Ovary (tissue), 7 donors: ENCODE measurements at regions not wholly inside any gene's neighbourhood (a gene's known extent, or its start where the extent isn't known, plus 50 kb on each side); places are given as distances from the start of the nearest gene placed in this dataset.

Experiments used
- DNase-seq, 5 donors: peaks; one replicate each; pipeline ENCODE4 v3.0.0-alpha.2; 2019 to 2020
- H3K27ac ChIP-seq, 2 donors: fragments of 200-600 bp; one replicate each; pipeline versions ENCODE4 v1.5.1 to v1.8.0; 2019 to 2022
- H3K27me3 ChIP-seq: fragments of 200-600 bp; one replicate; pipeline ENCODE4 v1.8.0; 2022
- H3K36me3 ChIP-seq: fragments of 200-600 bp; sonication (generic); one replicate; pipeline ENCODE4 v1.5.1; 2019
- H3K4me1 ChIP-seq: one replicate; pipeline ENCODE4 v1.8.1; 2013; ENCODE audit warnings: mild to moderate bottlenecking, moderate library complexity; ENCODE audit not compliant: insufficient read depth
- H3K4me3 ChIP-seq: fragments of 200-600 bp; sonication (generic); one replicate; pipeline ENCODE4 v1.5.1; 2017
- H3K9me3 ChIP-seq, 2 donors: fragments of 200-600 bp in 1 of 2; sonication (generic) in 1 of 2; one replicate each; pipeline versions ENCODE4 v1.5.1 to v1.8.1; 2013 to 2019; ENCODE audit warnings: mild to moderate bottlenecking in 1 of 2, moderate library complexity in 1 of 2
- CTCF ChIP-seq, 3 donors: fragments of 450-650 bp in 2 of 3; fragments of 200-600 bp in 1 of 3; IDR thresholded peaks; one replicate each; pipeline versions ENCODE4 v1.5.1 to v1.8.0; 2016 to 2022; ENCODE audit warnings: antibody characterized with exemption in 3 of 3, mild to moderate bottlenecking in 1 of 3
- EP300 ChIP-seq: sonication (generic); formaldehyde crosslinking; IDR thresholded peaks from one replicate; pipeline ENCODE4 v1.6.1; 2017; ENCODE audit warnings: antibody characterized with exemption
- POLR2A ChIP-seq: fragments of 450-650 bp; IDR thresholded peaks from one replicate; pipeline ENCODE4 v1.6.1; 2017; ENCODE audit warnings: antibody characterized with exemption, mild to moderate bottlenecking, moderate library complexity
- WGBS, 3 donors: extraction: QIAGEN DNeasy Blood & Tissue Kit in 1 of 3; methylation state at CpG; one replicate each; pipeline versions ENCODE4 v1.1.5 to v1.1.7; 2013 to 2017; 5-methylcytosine and 5-hydroxymethylcytosine counted together
- intact Hi-C, 4 donors: fragments of 100-400 bp; cut with DNase I; formaldehyde crosslinking; loops; one replicate each; pipeline versions ENCODE4 v1.11.0 to v1.15.1; 2022 to 2023
- donor health status: DM: no; HTN: no; CAD: no; lungs with moderate emphysema.
- donor health status: DM: no; HTN: no; CAD: no.
- donor health status: Bipolar disorder and iron deficiency.
- donor health status: DM: no; HTN: no; CAD: no.
- donor health status: DM: yes; HTN: yes; CAD: no.

- no peaks in the 10 kb centered on the region for H3K36me3 ChIP-seq
- no peak for DNase-seq
- intact Hi-C loops = no loop called here
- H3K9me3 ChIP-seq = no peaks in the 10 kb centered on the region
- TF ChIP-seq POLR2A (no peak), CTCF (IDR thresholded peaks at IDR 0.05) (no peak), EP300 (no peak)
- H3K4me3 ChIP-seq = no peak overlapping the region
- no peak overlapping the region for H3K27ac ChIP-seq
- H3K27me3 ChIP-seq = no peaks in the 10 kb centered on the region
- no peaks in the 10 kb centered on the region for H3K4me1 ChIP-seq
- WGBS, 3 donors = 34 to 43% (median 37%) methylated on average over 1 of the region's 1 CpG
Measured at GRCh38 chr1:238404481-238404880, 513.8 kb upstream of the ZP4 start.

GRCh38 chr1:238401144-238401543, 510.4 kb upstream of the ZP4 start:
- DNase-seq = no peak
- no peaks in the 10 kb centered on the region for H3K36me3 ChIP-seq
- TF ChIP-seq POLR2A (no peak), EP300 (no peak), CTCF (IDR thresholded peaks at IDR 0.05) (no peak)
- 4 to 5% (median 4%) methylated on average over 4 of the region's 4 CpGs for WGBS, 3 donors
- no peaks in the 10 kb centered on the region for H3K27me3 ChIP-seq
- H3K4me1 ChIP-seq = no peaks in the 10 kb centered on the region
- no peaks in the 10 kb centered on the region for H3K9me3 ChIP-seq
- intact Hi-C loops = no loop called here
- no peak overlapping the region for H3K27ac ChIP-seq
- no peak overlapping the region for H3K4me3 ChIP-seq

GRCh38 chr1:238399558-238399957, 508.8 kb upstream of the ZP4 start:
- H3K9me3 ChIP-seq = no peaks in the 10 kb centered on the region
- no peak overlapping the region for H3K4me3 ChIP-seq
- TF ChIP-seq POLR2A = no peak
- TF ChIP-seq EP300 = no peak
- no peak for TF ChIP-seq CTCF (IDR thresholded peaks at IDR 0.05)
- DNase-seq = no peak
- intact Hi-C loops = no loop called here
- H3K4me1 ChIP-seq = no peaks in the 10 kb centered on the region
- no peaks in the 10 kb centered on the region for H3K27me3 ChIP-seq
- H3K27ac ChIP-seq = no peak overlapping the region
- WGBS, 3 donors = 93 to 95% (median 94%) methylated on average over 4 of the region's 4 CpGs
- H3K36me3 ChIP-seq = no peaks in the 10 kb centered on the region

- intact Hi-C loops = no loop called here
- Histone ChIP-seq H3K27ac (no peak overlapping the region), H3K4me1 (no peaks in the 10 kb centered on the region), H3K4me3 (no peak overlapping the region), H3K36me3 (no peaks in the 10 kb centered on the region), H3K9me3 (no peaks in the 10 kb centered on the region), H3K27me3 (no peaks in the 10 kb centered on the region)
- TF ChIP-seq POLR2A = no peak
- no peak for TF ChIP-seq CTCF (IDR thresholded peaks at IDR 0.05)
- no peak for TF ChIP-seq EP300
- no peak for DNase-seq
Measured at GRCh38 chr1:238396140-238396539, 505.4 kb upstream of the ZP4 start.

GRCh38 chr1:238384381-238384780, 493.7 kb upstream of the ZP4 start:
- no peak overlapping the region for H3K4me3 ChIP-seq
- no peak for DNase-seq
- WGBS, 3 donors = 53 to 70% (median 60%) methylated on average over 5 of the region's 5 CpGs

More at GRCh38 chr1:238384381-238384780, 493.7 kb upstream of the ZP4 start:
- TF ChIP-seq EP300 = no peak
- TF ChIP-seq POLR2A = no peak
- TF ChIP-seq CTCF (IDR thresholded peaks at IDR 0.05) = no peak
- no peaks in the 10 kb centered on the region for H3K36me3 ChIP-seq
- no peaks in the 10 kb centered on the region for H3K4me1 ChIP-seq
- no peak overlapping the region for H3K27ac ChIP-seq
- H3K9me3 ChIP-seq = no peaks in the 10 kb centered on the region
- peaks cover 3% of the 10 kb centered on the region for H3K27me3 ChIP-seq
- intact Hi-C loops = no loop called here
